WTC11 (cell line): ENCODE measurements at regions not wholly inside any gene's neighbourhood (a gene's known extent, or its start where the extent isn't known, plus 50 kb on each side); places are given as distances from the start of the nearest gene placed in this dataset.

Experiments
- ATAC-seq: fragments of 200-7000 bp; cut with Tn5 transposase; 2 replicates; pipeline ENCODE4 v1.10.0; 2021; ENCODE audit warnings: mild to moderate bottlenecking, moderate library complexity
- CTCF ChIA-PET: fragments of 300-600 bp; sonication (Branson Sonifier 250); formaldehyde crosslinking; loops from one replicate; lab custom pipeline; 2021; ENCODE audit warnings: antibody characterized with exemption; lab: Charles Lee
- POLR2A ChIA-PET: fragments of 350-600 bp; sonication (Branson Sonifier 250); formaldehyde crosslinking; loops from one replicate; lab custom pipeline; 2021; ENCODE audit warnings: antibody characterized with exemption; lab: Charles Lee
- DNase-seq: peaks from one replicate; pipeline ENCODE4 v3.0.0; 2021; ENCODE audit warnings: low spot score
- H3K27ac Mint-ChIP-seq: 2 replicates; pipeline ENCODE4 v1.8.0; 2021; ENCODE audit warnings: mixed read lengths
- H3K27me3 Mint-ChIP-seq: 2 replicates; pipeline ENCODE4 v1.8.0; 2021; ENCODE audit warnings: low read depth, mild to moderate bottlenecking, moderate library complexity, mixed read lengths
- H3K36me3 Mint-ChIP-seq: 2 replicates; pipeline ENCODE4 v1.8.0; 2021; ENCODE audit warnings: mixed read lengths
- H3K4me1 Mint-ChIP-seq: 2 replicates; pipeline ENCODE4 v1.8.0; 2022; ENCODE audit warnings: mixed read lengths
- H3K4me3 Mint-ChIP-seq: 2 replicates; pipeline ENCODE4 v1.8.0; 2021; ENCODE audit warnings: mild to moderate bottlenecking, moderate library complexity, mixed read lengths
- H3K9me3 Mint-ChIP-seq: 2 replicates; pipeline ENCODE4 v1.8.0; 2021; ENCODE audit warnings: mixed read lengths
- CREM ChIP-seq: sonication (generic); formaldehyde crosslinking; IDR thresholded peaks from 2 replicates; pipeline ENCODE4 v1.8.1; 2022; ENCODE audit warnings: mild to moderate bottlenecking, missing genetic modification reagents, moderate library complexity
- ELF4 ChIP-seq: sonication (generic); formaldehyde crosslinking; IDR thresholded peaks from 2 replicates; pipeline ENCODE4 v1.8.1; 2022; ENCODE audit warnings: low read depth, mild to moderate bottlenecking, moderate library complexity, missing genetic modification reagents
- KAT7 ChIP-seq: sonication (generic); formaldehyde crosslinking; IDR thresholded peaks from 2 replicates; pipeline ENCODE4 v1.8.1; 2023; ENCODE audit warnings: missing genetic modification reagents, mild to moderate bottlenecking, borderline replicate concordance
- MXD4 ChIP-seq: fragments of 250-450 bp; sonication (Bioruptor Pico); IDR thresholded peaks from 2 replicates; pipeline ENCODE4 v1.8.0; 2021; ENCODE audit warnings: mild to moderate bottlenecking, moderate library complexity, borderline replicate concordance
- NFYB ChIP-seq: sonication (generic); formaldehyde crosslinking; conservative IDR thresholded peaks from 2 replicates; pipeline ENCODE4 v1.8.0; 2022; ENCODE audit warnings: low read depth, missing genetic modification reagents
- NR3C1 ChIP-seq: sonication (generic); formaldehyde crosslinking; conservative IDR thresholded peaks from 2 replicates; pipeline ENCODE4 v1.8.1; 2023; ENCODE audit warnings: low read depth, mild to moderate bottlenecking, missing genetic modification reagents
- RORB ChIP-seq: fragments of 250-450 bp; sonication (Bioruptor Pico); IDR thresholded peaks from 2 replicates; pipeline ENCODE4 v1.9.0; 2021; ENCODE audit warnings: mild to moderate bottlenecking
- SOX15 ChIP-seq: fragments of 250-450 bp; sonication (Bioruptor Pico); IDR thresholded peaks from 2 replicates; pipeline ENCODE4 v1.9.0; 2021; ENCODE audit warnings: mild to moderate bottlenecking
- TCF7 ChIP-seq: sonication (generic); formaldehyde crosslinking; IDR thresholded peaks from 2 replicates; pipeline ENCODE4 v1.8.0; 2022; ENCODE audit warnings: mild to moderate bottlenecking, low read depth, missing genetic modification reagents, moderate library complexity
- TEAD4 ChIP-seq: sonication (generic); formaldehyde crosslinking; IDR thresholded peaks from 2 replicates; pipeline ENCODE4 v1.8.0; 2022; ENCODE audit warnings: mild to moderate bottlenecking, missing genetic modification reagents
- TP53 ChIP-seq: sonication (generic); formaldehyde crosslinking; IDR thresholded peaks from 2 replicates; pipeline ENCODE4 v1.8.1; 2023; ENCODE audit warnings: mild to moderate bottlenecking, missing genetic modification reagents
- ZNF219 ChIP-seq: sonication (generic); formaldehyde crosslinking; IDR thresholded peaks from 2 replicates; pipeline ENCODE4 v1.8.0; 2023; ENCODE audit warnings: missing genetic modification reagents, mild to moderate bottlenecking, borderline replicate concordance
- ZNF317 ChIP-seq: sonication (generic); formaldehyde crosslinking; IDR thresholded peaks from 2 replicates; pipeline ENCODE4 v1.8.1; 2023; ENCODE audit warnings: low read depth, mild to moderate bottlenecking, moderate library complexity, missing genetic modification reagents, borderline replicate concordance
- ZNF396 ChIP-seq: fragments of 250-450 bp; sonication (Bioruptor Pico); IDR thresholded peaks from 2 replicates; pipeline ENCODE4 v1.8.0; 2021; ENCODE audit warnings: mild to moderate bottlenecking, moderate library complexity, borderline replicate concordance
- TF ChIP-seq, protein P1 (sequence below): sonication (generic); formaldehyde crosslinking; IDR thresholded peaks from 2 replicates; pipeline ENCODE4 v1.8.0; 2022; ENCODE audit warnings: mild to moderate bottlenecking, missing genetic modification reagents
- TF ChIP-seq, protein P2 (sequence below): sonication (generic); formaldehyde crosslinking; IDR thresholded peaks from 2 replicates; pipeline ENCODE4 v1.8.1; 2023; ENCODE audit warnings: mild to moderate bottlenecking, missing genetic modification reagents, moderate library complexity
- TF ChIP-seq, protein P3 (sequence below): sonication (generic); formaldehyde crosslinking; IDR thresholded peaks from 2 replicates; pipeline ENCODE4 v1.8.0; 2022; ENCODE audit warnings: missing genetic modification reagents
- TF ChIP-seq, protein P4 (sequence below): sonication (generic); formaldehyde crosslinking; IDR thresholded peaks from 2 replicates; pipeline ENCODE4 v1.8.1; 2022; ENCODE audit warnings: mild to moderate bottlenecking, missing genetic modification reagents, moderate library complexity, borderline replicate concordance
- TF ChIP-seq, protein P5 (sequence below): sonication (generic); formaldehyde crosslinking; IDR thresholded peaks from 2 replicates; pipeline ENCODE4 v1.8.0; 2022; ENCODE audit warnings: mild to moderate bottlenecking, missing genetic modification reagents
- TF ChIP-seq, protein P6 (sequence below): sonication (generic); formaldehyde crosslinking; IDR thresholded peaks from 2 replicates; pipeline ENCODE4 v1.8.0; 2022; ENCODE audit warnings: mild to moderate bottlenecking, missing genetic modification reagents
- TF ChIP-seq, protein P7 (sequence below): sonication (generic); formaldehyde crosslinking; IDR thresholded peaks from 2 replicates; pipeline ENCODE4 v1.8.0; 2023; ENCODE audit warnings: missing genetic modification reagents
- TF ChIP-seq, protein P8 (sequence below): fragments of 250-450 bp; sonication (Bioruptor Pico); IDR thresholded peaks from 2 replicates; pipeline ENCODE4 v1.9.0; 2021; ENCODE audit warnings: mild to moderate bottlenecking, borderline replicate concordance

DNA sequence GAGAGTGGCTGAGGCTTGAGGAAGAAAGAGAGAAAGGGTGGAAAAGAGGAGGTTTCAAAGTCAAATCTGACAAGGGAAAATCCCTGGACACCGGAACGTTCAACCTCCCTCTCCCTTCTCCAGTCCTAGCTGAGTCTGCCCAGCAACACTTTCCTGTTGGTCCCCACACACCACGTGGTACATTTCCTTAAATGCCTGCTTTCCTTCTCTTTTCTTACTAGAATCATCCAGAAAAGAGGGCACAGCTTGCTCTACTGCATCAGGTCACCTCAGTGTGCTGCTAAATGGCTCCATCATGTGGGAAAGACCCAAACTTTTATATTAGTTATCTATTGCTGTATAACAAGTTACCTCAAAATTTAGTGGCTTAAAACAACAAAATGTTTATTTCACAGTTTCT, 181.2 kb downstream of the NECTIN3 start:
- DNase-seq (no peak), ATAC-seq (peak; percentile 96)
- CTCF ChIA-PET = interaction anchor here (0.8 to 1.3 kb wide), 4 partner anchors 171 to 281 kb away, joined by 3 read pairs; no protein-coding TSS in a partner anchor
- no peaks in the 10 kb centered on the region for H3K4me1 Mint-ChIP-seq
- H3K27me3 Mint-ChIP-seq = no peaks in the 10 kb centered on the region
- POLR2A ChIA-PET = no interaction called here
- H3K36me3 Mint-ChIP-seq = no peaks in the 10 kb centered on the region
- H3K27ac Mint-ChIP-seq = no peak overlapping the region
- H3K4me3 Mint-ChIP-seq = no peak overlapping the region
- no peaks in the 10 kb centered on the region for H3K9me3 Mint-ChIP-seq
- TF ChIP-seq, protein P1, sequence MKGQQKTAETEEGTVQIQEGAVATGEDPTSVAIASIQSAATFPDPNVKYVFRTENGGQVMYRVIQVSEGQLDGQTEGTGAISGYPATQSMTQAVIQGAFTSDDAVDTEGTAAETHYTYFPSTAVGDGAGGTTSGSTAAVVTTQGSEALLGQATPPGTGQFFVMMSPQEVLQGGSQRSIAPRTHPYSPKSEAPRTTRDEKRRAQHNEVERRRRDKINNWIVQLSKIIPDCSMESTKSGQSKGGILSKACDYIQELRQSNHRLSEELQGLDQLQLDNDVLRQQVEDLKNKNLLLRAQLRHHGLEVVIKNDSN (CRISPR knock-in tag) = peak; percentile 70
- peak; percentile 60 for TF ChIP-seq NFYB (CRISPR knock-in tag)
- TF ChIP-seq, protein P2, sequence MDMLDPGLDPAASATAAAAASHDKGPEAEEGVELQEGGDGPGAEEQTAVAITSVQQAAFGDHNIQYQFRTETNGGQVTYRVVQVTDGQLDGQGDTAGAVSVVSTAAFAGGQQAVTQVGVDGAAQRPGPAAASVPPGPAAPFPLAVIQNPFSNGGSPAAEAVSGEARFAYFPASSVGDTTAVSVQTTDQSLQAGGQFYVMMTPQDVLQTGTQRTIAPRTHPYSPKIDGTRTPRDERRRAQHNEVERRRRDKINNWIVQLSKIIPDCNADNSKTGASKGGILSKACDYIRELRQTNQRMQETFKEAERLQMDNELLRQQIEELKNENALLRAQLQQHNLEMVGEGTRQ (CRISPR knock-in tag) = peak; percentile 84
- TF ChIP-seq, protein P3, sequence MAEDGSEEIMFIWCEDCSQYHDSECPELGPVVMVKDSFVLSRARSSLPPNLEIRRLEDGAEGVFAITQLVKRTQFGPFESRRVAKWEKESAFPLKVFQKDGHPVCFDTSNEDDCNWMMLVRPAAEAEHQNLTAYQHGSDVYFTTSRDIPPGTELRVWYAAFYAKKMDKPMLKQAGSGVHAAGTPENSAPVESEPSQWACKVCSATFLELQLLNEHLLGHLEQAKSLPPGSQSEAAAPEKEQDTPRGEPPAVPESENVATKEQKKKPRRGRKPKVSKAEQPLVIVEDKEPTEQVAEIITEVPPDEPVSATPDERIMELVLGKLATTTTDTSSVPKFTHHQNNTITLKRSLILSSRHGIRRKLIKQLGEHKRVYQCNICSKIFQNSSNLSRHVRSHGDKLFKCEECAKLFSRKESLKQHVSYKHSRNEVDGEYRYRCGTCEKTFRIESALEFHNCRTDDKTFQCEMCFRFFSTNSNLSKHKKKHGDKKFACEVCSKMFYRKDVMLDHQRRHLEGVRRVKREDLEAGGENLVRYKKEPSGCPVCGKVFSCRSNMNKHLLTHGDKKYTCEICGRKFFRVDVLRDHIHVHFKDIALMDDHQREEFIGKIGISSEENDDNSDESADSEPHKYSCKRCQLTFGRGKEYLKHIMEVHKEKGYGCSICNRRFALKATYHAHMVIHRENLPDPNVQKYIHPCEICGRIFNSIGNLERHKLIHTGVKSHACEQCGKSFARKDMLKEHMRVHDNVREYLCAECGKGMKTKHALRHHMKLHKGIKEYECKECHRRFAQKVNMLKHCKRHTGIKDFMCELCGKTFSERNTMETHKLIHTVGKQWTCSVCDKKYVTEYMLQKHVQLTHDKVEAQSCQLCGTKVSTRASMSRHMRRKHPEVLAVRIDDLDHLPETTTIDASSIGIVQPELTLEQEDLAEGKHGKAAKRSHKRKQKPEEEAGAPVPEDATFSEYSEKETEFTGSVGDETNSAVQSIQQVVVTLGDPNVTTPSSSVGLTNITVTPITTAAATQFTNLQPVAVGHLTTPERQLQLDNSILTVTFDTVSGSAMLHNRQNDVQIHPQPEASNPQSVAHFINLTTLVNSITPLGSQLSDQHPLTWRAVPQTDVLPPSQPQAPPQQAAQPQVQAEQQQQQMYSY = no peak
- TF ChIP-seq, protein P4, sequence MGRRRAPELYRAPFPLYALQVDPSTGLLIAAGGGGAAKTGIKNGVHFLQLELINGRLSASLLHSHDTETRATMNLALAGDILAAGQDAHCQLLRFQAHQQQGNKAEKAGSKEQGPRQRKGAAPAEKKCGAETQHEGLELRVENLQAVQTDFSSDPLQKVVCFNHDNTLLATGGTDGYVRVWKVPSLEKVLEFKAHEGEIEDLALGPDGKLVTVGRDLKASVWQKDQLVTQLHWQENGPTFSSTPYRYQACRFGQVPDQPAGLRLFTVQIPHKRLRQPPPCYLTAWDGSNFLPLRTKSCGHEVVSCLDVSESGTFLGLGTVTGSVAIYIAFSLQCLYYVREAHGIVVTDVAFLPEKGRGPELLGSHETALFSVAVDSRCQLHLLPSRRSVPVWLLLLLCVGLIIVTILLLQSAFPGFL (CRISPR knock-in tag) = no peak
- TF ChIP-seq, all 79 proteins: peak for 3

DNA sequence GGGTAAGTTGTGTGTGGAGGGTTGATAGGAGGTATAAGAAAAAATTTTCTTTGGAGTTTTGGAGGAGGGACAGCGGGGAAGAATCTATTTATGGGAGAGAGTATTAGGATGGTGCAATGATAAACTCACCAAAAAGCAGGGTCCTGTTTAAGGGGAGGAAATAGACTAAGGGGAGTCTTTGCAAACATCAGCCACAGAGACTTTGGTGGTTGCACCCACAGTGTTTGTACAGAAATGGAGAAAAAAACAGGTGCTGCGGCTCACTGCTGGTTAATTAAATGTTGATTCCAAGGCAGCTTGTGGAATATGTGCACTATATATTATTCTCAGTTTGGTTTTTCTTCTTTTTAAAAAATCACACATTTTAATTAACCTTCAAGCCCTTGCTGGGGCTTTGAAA, 182.1 kb downstream of the NECTIN3 start:
- Mint-ChIP-seq H3K4me3 (no peak overlapping the region), H3K27ac (no peak overlapping the region), H3K36me3 (no peaks in the 10 kb centered on the region), H3K9me3 (no peaks in the 10 kb centered on the region), H3K27me3 (no peaks in the 10 kb centered on the region), H3K4me1 (no peaks in the 10 kb centered on the region)
- DNase-seq (no peak), ATAC-seq (no peak)
- CTCF ChIA-PET = interaction anchor here (1.0 to 1.3 kb wide), 2 partner anchors 172 to 238 kb away, joined by 3 read pairs; no protein-coding TSS in a partner anchor
- POLR2A ChIA-PET = no interaction called here
- TF ChIP-seq ZNF317 (CRISPR knock-in tag) (no peak), ZNF396 (CRISPR knock-in tag) (no peak), CREM (no peak), TEAD4 (CRISPR knock-in tag) (no peak), MXD4 (CRISPR knock-in tag) (no peak), KAT7 (CRISPR knock-in tag) (no peak), SOX15 (CRISPR knock-in tag) (no peak), TCF7 (CRISPR knock-in tag) (no peak), ELF4 (no peak), TP53 (no peak), ZNF219 (CRISPR knock-in tag) (no peak), RORB (CRISPR knock-in tag) (no peak), NR3C1 (no peak)
- TF ChIP-seq, protein P5, sequence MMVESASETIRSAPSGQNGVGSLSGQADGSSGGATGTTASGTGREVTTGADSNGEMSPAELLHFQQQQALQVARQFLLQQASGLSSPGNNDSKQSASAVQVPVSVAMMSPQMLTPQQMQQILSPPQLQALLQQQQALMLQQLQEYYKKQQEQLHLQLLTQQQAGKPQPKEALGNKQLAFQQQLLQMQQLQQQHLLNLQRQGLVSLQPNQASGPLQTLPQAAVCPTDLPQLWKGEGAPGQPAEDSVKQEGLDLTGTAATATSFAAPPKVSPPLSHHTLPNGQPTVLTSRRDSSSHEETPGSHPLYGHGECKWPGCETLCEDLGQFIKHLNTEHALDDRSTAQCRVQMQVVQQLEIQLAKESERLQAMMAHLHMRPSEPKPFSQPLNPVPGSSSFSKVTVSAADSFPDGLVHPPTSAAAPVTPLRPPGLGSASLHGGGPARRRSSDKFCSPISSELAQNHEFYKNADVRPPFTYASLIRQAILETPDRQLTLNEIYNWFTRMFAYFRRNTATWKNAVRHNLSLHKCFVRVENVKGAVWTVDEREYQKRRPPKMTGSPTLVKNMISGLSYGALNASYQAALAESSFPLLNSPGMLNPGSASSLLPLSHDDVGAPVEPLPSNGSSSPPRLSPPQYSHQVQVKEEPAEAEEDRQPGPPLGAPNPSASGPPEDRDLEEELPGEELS (CRISPR knock-in tag) = no peak
- TF ChIP-seq, protein P6, sequence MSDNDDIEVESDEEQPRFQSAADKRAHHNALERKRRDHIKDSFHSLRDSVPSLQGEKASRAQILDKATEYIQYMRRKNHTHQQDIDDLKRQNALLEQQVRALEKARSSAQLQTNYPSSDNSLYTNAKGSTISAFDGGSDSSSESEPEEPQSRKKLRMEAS (CRISPR knock-in tag) = no peak
- TF ChIP-seq, protein P7, sequence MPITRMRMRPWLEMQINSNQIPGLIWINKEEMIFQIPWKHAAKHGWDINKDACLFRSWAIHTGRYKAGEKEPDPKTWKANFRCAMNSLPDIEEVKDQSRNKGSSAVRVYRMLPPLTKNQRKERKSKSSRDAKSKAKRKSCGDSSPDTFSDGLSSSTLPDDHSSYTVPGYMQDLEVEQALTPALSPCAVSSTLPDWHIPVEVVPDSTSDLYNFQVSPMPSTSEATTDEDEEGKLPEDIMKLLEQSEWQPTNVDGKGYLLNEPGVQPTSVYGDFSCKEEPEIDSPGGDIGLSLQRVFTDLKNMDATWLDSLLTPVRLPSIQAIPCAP (CRISPR knock-in tag) = no peak
- TF ChIP-seq, protein P8, sequence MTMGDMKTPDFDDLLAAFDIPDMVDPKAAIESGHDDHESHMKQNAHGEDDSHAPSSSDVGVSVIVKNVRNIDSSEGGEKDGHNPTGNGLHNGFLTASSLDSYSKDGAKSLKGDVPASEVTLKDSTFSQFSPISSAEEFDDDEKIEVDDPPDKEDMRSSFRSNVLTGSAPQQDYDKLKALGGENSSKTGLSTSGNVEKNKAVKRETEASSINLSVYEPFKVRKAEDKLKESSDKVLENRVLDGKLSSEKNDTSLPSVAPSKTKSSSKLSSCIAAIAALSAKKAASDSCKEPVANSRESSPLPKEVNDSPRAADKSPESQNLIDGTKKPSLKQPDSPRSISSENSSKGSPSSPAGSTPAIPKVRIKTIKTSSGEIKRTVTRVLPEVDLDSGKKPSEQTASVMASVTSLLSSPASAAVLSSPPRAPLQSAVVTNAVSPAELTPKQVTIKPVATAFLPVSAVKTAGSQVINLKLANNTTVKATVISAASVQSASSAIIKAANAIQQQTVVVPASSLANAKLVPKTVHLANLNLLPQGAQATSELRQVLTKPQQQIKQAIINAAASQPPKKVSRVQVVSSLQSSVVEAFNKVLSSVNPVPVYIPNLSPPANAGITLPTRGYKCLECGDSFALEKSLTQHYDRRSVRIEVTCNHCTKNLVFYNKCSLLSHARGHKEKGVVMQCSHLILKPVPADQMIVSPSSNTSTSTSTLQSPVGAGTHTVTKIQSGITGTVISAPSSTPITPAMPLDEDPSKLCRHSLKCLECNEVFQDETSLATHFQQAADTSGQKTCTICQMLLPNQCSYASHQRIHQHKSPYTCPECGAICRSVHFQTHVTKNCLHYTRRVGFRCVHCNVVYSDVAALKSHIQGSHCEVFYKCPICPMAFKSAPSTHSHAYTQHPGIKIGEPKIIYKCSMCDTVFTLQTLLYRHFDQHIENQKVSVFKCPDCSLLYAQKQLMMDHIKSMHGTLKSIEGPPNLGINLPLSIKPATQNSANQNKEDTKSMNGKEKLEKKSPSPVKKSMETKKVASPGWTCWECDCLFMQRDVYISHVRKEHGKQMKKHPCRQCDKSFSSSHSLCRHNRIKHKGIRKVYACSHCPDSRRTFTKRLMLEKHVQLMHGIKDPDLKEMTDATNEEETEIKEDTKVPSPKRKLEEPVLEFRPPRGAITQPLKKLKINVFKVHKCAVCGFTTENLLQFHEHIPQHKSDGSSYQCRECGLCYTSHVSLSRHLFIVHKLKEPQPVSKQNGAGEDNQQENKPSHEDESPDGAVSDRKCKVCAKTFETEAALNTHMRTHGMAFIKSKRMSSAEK (CRISPR knock-in tag) = no peak
